ENCODE measurements at regions not wholly inside any gene's neighbourhood (a gene's known extent, or its start where the extent isn't known, plus 50 kb on each side); places are given as distances from the start of the nearest gene placed in this dataset.

GRCh38 chr15:66833371-66833770 lies 131.3 kb downstream of the SMAD6 start:
- Histone ChIP-seq H4K8ac (ENCODE audit: extremely low read depth, insufficient read depth, low read length) (no peak overlapping the region), H3K23me2 (ENCODE audit: low read depth, low read length) (peaks cover 3% of the 10 kb centered on the region; the same call in 1 of the 2 replicates), H3K14ac (ENCODE audit: insufficient read length) (no peak overlapping the region), H3K18ac (ENCODE audit: extremely low read depth, low read length) (no peak overlapping the region), H3K27ac (ENCODE audit: low read depth, low read length) (no peak overlapping the region), H3K4ac (replicated peaks; ENCODE audit: insufficient read length, low read depth, low read length) (no peak overlapping the region), H2BK120ac (replicated peaks; ENCODE audit: low read depth, low read length) (no peak overlapping the region), H3K79me1 (ENCODE audit: low read depth, low read length) (no peaks in the 10 kb centered on the region), H3K4me2 (ENCODE audit: insufficient read depth in 1 of 2, low read depth in 2 of 2, low read length in 2 of 2) (no peak overlapping the region), H2AK5ac (ENCODE audit: low read depth, low read length) (0 out of 2 replicates have a peak overlapping the region, but pooled peaks have one; percentile 4), H3K4me1 (replicated peaks in 1 of 4; ENCODE audit: control insufficient read depth in 3 of 4, insufficient read depth in 4 of 4, low read length in 3 of 4) (peaks cover 6 to 11% (median 7%) of the 10 kb centered on the region in 4 experiments), H2BK12ac (ENCODE audit: low read depth, low read length) (0 out of 2 replicates have a peak overlapping the region, but pooled peaks have one; percentile 10), H2BK15ac (ENCODE audit: low read length) (no peak overlapping the region), H3K9me3 (ENCODE audit: insufficient read depth in 2 of 2, low read depth in 1 of 2, low read length in 1 of 2) (no peaks in the 10 kb centered on the region; a peak in 1 of 4 replicates), H3K23ac (ENCODE audit: insufficient read length) (no peak overlapping the region), H2BK20ac (ENCODE audit: low read length) (0 out of 2 replicates have a peak overlapping the region, but pooled peaks have one; percentile 57), H2AFZ (ENCODE audit: low read length) (no peak overlapping the region), H3K56ac (replicated peaks; ENCODE audit: insufficient read length, low read depth, low read length) (no peak overlapping the region), H4K20me1 (replicated peaks in 1 of 2; ENCODE audit: control insufficient read depth in 1 of 2, insufficient read depth in 2 of 2, low read length in 2 of 2) (no peaks in the 10 kb centered on the region), H3K4me3 (ENCODE audit: extremely low read depth in 1 of 4, insufficient read depth in 2 of 4, low read depth in 3 of 4, low read length in 4 of 4) (no peak overlapping the region), H3K79me2 (ENCODE audit: control insufficient read depth in 1 of 2, insufficient read depth in 2 of 2, low read length in 2 of 2) (no peaks in the 10 kb centered on the region), H4K5ac (ENCODE audit: insufficient read length, low read depth, low read length) (no peak overlapping the region), H3K9ac (replicated peaks in 1 of 4; ENCODE audit: extremely low read depth in 1 of 4, low read depth in 3 of 4, low read length in 3 of 4) (no peak overlapping the region), H3K36me3 (ENCODE audit: control insufficient read depth in 2 of 4, insufficient read depth in 4 of 4, low read length in 3 of 4) (no peaks in the 10 kb centered on the region), H4K91ac (replicated peaks; ENCODE audit: insufficient read length, low read length) (no peak overlapping the region), H2BK5ac (ENCODE audit: low read depth, low read length) (no peak overlapping the region), H3K27me3 (replicated peaks in 1 of 4; ENCODE audit: control insufficient read depth in 3 of 4, extremely low read depth in 1 of 4, insufficient read depth in 3 of 4, low read length in 3 of 4) (no peaks in the 10 kb centered on the region; a peak in 1 of 7 replicates)
- TF ChIP-seq SIRT6 (IDR thresholded peaks at IDR 0.05; ENCODE audit: low read length): no peak
- no peak for TF ChIP-seq HDAC2 (IDR thresholded peaks at IDR 0.05; ENCODE audit: borderline replicate concordance in 1 of 2, low read depth in 2 of 2, low read length in 2 of 2)
- TF ChIP-seq SP4 (IDR thresholded peaks at IDR 0.05; ENCODE audit: low read length): no peak
- FAIRE-seq: no peak
- ChIA-PET POLR2A (ENCODE audit: partially characterized antibody) (no interaction called here), CTCF (ENCODE audit: partially characterized antibody) (interaction anchor here (0.6 to 9.6 kb wide), 6 partner anchors 13 to 113 kb away, joined by 3 to 147 read pairs (median 3); no protein-coding TSS in a partner anchor)
- 87% methylated on average over 8 of the region's 8 CpGs; no CpG with 5 or more reads in 1 of the 2 experiments for WGBS, 2 experiments (ENCODE audit: extremely low coverage in 1 of 2, insufficient coverage in 1 of 2, insufficient read length in 1 of 2, insufficient replicate concordance in 2 of 2, low coverage in 1 of 2, low lambda C conversion rate in 2 of 2, missing lambda C conversion rate in 1 of 2)
- DNase-seq (ENCODE audit: low read depth in 1 of 2, low spot score in 2 of 2): no peak
